OCI-LY1 (cell line): ENCODE measurements at regions not wholly inside any gene's neighbourhood (a gene's known extent, or its start where the extent isn't known, plus 50 kb on each side); places are given as distances from the start of the nearest gene placed in this dataset.

Experiments used
- H2AFZ ChIP-seq: fragments of 200-600 bp; sonication (generic), shearing (Covaris generic); 2 replicates; pipeline ENCODE4 v1.6.0; 2014; ENCODE audit warnings: antibody characterized with exemption, mild to moderate bottlenecking, low read length
- H3F3A ChIP-seq: fragments of 200-600 bp; sonication (generic), shearing (Covaris generic); 2 replicates; pipeline ENCODE4 v1.6.0; 2014; ENCODE audit warnings: mild to moderate bottlenecking, antibody characterized with exemption, low read length, moderate library complexity; ENCODE audit not compliant: insufficient read depth
- H3K27ac ChIP-seq: fragments of 200-600 bp; sonication (generic); 2 replicates; pipeline ENCODE4 v1.5.1; 2014; ENCODE audit warnings: low read length, mixed run types, mild to moderate bottlenecking, low read depth; ENCODE audit not compliant: poor library complexity, severe bottlenecking
- H3K27me3 ChIP-seq: fragments of 200-600 bp; sonication (generic); 2 replicates; pipeline ENCODE4 v1.6.0; 2014; ENCODE audit warnings: antibody characterized with exemption, mild to moderate bottlenecking, low read length, moderate library complexity; ENCODE audit not compliant: insufficient read depth
- H3K36me3 ChIP-seq: fragments of 200-600 bp; sonication (generic); 2 replicates; pipeline ENCODE4 v1.6.1; 2014; ENCODE audit warnings: mild to moderate bottlenecking, antibody characterized with exemption, low read length, moderate library complexity, mixed read lengths; ENCODE audit not compliant: insufficient read depth
- H3K4me1 ChIP-seq: fragments of 200-600 bp; sonication (generic); 2 replicates; pipeline ENCODE4 v1.5.1; 2014; ENCODE audit warnings: mild to moderate bottlenecking, low read length, moderate library complexity; ENCODE audit not compliant: insufficient read depth, severe bottlenecking
- H3K4me2 ChIP-seq: fragments of 200-600 bp; sonication (generic), shearing (Covaris generic); 2 replicates; pipeline ENCODE4 v1.6.1; 2014; ENCODE audit warnings: low read length
- H3K4me3 ChIP-seq: fragments of 200-600 bp; sonication (generic); 2 replicates; pipeline ENCODE4 v1.5.1; 2014; ENCODE audit warnings: low read length, low read depth, mild to moderate bottlenecking, mixed read lengths; ENCODE audit not compliant: poor library complexity, severe bottlenecking
- H3K79me2 ChIP-seq: fragments of 200-600 bp; shearing (Covaris generic); 2 replicates; pipeline ENCODE4 v1.6.1; 2016; ENCODE audit warnings: mixed run types, low read length, mixed read lengths; ENCODE audit not compliant: insufficient read depth
- H3K9ac ChIP-seq: fragments of 200-600 bp; sonication (generic), shearing (Covaris generic); 2 replicates; pipeline ENCODE4 v1.6.1; 2014; ENCODE audit warnings: mild to moderate bottlenecking, low read length, mixed read lengths
- H3K9me2 ChIP-seq: fragments of 200-600 bp; sonication (generic), shearing (Covaris generic); 2 replicates; pipeline ENCODE4 v1.6.1; 2014; ENCODE audit warnings: low read depth, mild to moderate bottlenecking, low read length, mixed read lengths
- H3K9me3 ChIP-seq: fragments of 200-600 bp; shearing (Covaris generic); 2 replicates; pipeline ENCODE4 v1.6.1; 2014; ENCODE audit warnings: low read length, mixed read lengths
- H4K20me1 ChIP-seq: fragments of 200-600 bp; sonication (generic), shearing (Covaris generic); 2 replicates; pipeline ENCODE4 v1.6.0; 2016; ENCODE audit warnings: mild to moderate bottlenecking, low read length; ENCODE audit not compliant: insufficient read depth
- CTCF ChIP-seq: fragments of 200-600 bp; sonication (generic), shearing (Covaris generic); IDR thresholded peaks from 2 replicates; pipeline ENCODE4 v1.5.1; 2017; ENCODE audit warnings: mild to moderate bottlenecking, antibody characterized with exemption, low read length, moderate library complexity, mixed read lengths
- EZH2 ChIP-seq: fragments of 200-600 bp; sonication (generic), shearing (Covaris generic); IDR thresholded peaks from 2 replicates; pipeline ENCODE4 v1.8.0; 2017; ENCODE audit warnings: borderline replicate concordance, mixed run types, mild to moderate bottlenecking, antibody characterized with exemption, low read length, moderate library complexity, mixed read lengths

GRCh38 chr9:126561582-126561981, 52.1 kb upstream of the LMX1B start:
- Histone ChIP-seq H3K79me2 (no peaks in the 10 kb centered on the region), H2AFZ (no peak overlapping the region), H3F3A (no peaks in the 10 kb centered on the region), H3K36me3 (no peaks in the 10 kb centered on the region), H3K27me3 (no peaks in the 10 kb centered on the region; the same call in 1 of the 2 replicates), H3K4me1 (no peaks in the 10 kb centered on the region), H3K9me2 (no peaks in the 10 kb centered on the region), H3K4me3 (no peak overlapping the region), H3K9ac (no peak overlapping the region), H3K9me3 (no peaks in the 10 kb centered on the region), H3K4me2 (no peak overlapping the region), H4K20me1 (no peaks in the 10 kb centered on the region), H3K27ac (no peak overlapping the region)
- no peak for TF ChIP-seq CTCF
- TF ChIP-seq EZH2: no peak

GRCh38 chr9:126563556-126563955, 50.2 kb upstream of the LMX1B start:
- Histone ChIP-seq H3K27me3 (no peaks in the 10 kb centered on the region; the same call in 1 of the 2 replicates), H3K79me2 (no peaks in the 10 kb centered on the region)

More at GRCh38 chr9:126563556-126563955, 50.2 kb upstream of the LMX1B start:
- no peak overlapping the region for H3K4me2 ChIP-seq
- H3K36me3 ChIP-seq: no peaks in the 10 kb centered on the region
- no peak for TF ChIP-seq CTCF
- TF ChIP-seq EZH2: no peak
- H3K4me3 ChIP-seq: no peak overlapping the region
- no peaks in the 10 kb centered on the region for H3F3A ChIP-seq
- no peaks in the 10 kb centered on the region for H3K9me3 ChIP-seq
- no peaks in the 10 kb centered on the region for H3K4me1 ChIP-seq
- H2AFZ ChIP-seq: no peak overlapping the region
- no peaks in the 10 kb centered on the region for H4K20me1 ChIP-seq
- no peak overlapping the region for H3K9ac ChIP-seq
- no peaks in the 10 kb centered on the region for H3K9me2 ChIP-seq
- H3K27ac ChIP-seq: no peak overlapping the region
